Activated naive CD8-positive, alpha-beta T cell (primary cell): ENCODE measurements at regions not wholly inside any gene's neighbourhood (a gene's known extent, or its start where the extent isn't known, plus 50 kb on each side); places are given as distances from the start of the nearest gene placed in this dataset.

Experiments used
- H3K27ac Mint-ChIP-seq: one replicate; pipeline ENCODE4 v1.8.0; 2021; ENCODE audit warnings: mixed read lengths
- H3K27me3 Mint-ChIP-seq: one replicate; pipeline ENCODE4 v1.8.0; 2021; ENCODE audit warnings: mixed read lengths
- H3K36me3 Mint-ChIP-seq: one replicate; pipeline ENCODE4 v1.8.0; 2021; ENCODE audit warnings: mixed read lengths
- H3K4me1 Mint-ChIP-seq: one replicate; pipeline ENCODE4 v1.8.0; 2021; ENCODE audit warnings: low read depth, mixed read lengths
- H3K4me3 Mint-ChIP-seq: one replicate; pipeline ENCODE4 v1.8.0; 2021; ENCODE audit warnings: mild to moderate bottlenecking, mixed read lengths
- H3K9me3 Mint-ChIP-seq: one replicate; pipeline ENCODE4 v1.8.0; 2021; ENCODE audit warnings: low read depth, mixed read lengths

DNA sequence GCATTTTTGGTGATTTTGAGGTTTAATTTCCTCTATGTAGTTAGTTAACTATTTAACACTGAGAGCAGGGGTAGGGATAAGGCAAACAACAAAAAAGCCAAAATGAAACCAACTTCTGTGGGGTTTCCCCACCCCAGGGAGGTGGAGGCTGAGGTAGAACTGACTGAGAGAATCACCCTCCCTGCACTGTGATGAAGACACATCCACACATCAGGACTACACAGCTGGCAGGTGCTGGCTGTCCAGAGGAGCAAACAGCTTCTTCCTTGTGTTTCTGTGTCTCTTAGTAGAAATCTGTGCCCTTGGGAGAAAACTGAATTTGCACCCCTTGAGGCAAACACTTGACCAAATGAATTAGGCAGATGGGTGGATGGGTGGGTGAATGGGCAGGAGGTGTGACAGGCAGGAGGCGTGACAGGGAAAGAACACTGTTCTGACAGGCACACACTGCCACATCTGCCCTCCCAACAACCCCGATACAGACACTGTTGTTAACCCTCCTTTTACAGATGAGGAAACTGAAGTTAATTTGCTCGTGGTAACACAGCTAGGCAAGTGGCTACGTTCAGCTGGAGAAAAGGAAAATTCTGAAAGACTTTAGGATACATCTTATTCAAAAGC lies 62.9 kb upstream of the AMZ2 start:
- Mint-ChIP-seq H3K27me3 (no peaks in the 10 kb centered on the region), H3K27ac (peak overlapping the region; percentile 62), H3K4me3 (peak overlapping the region; percentile 66), H3K4me1 (peaks cover 56% of the 10 kb centered on the region), H3K36me3 (no peaks in the 10 kb centered on the region), H3K9me3 (no peaks in the 10 kb centered on the region)

- no peaks in the 10 kb centered on the region for H3K36me3 Mint-ChIP-seq
- peak overlapping the region; percentile 10 for H3K4me3 Mint-ChIP-seq
- no peak overlapping the region for H3K27ac Mint-ChIP-seq
- peaks cover 49% of the 10 kb centered on the region for H3K4me1 Mint-ChIP-seq
- H3K27me3 Mint-ChIP-seq: no peaks in the 10 kb centered on the region
- no peaks in the 10 kb centered on the region for H3K9me3 Mint-ChIP-seq
Measured at GRCh38 chr17:68185820-68186219, 62.0 kb upstream of the AMZ2 start.

DNA sequence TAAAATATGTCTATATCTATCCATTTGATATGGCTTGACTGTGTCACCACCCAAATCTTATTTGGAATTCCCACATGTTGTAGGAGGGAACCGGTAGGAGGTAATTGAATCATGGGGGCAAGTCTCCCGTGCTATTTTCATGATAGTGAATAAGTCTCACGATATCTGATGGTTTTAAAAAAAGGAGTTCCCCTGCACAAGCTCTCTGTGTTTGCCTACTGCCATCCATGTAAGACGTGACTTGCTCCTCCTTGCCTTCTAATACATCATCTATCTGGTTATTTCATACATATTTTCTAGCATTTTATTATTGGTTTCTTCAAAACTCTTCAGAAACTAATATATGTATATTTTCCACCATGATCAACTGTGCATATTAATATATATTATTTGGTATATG lies 57.3 kb upstream of the AMZ2 start:
- H3K27ac Mint-ChIP-seq: no peak overlapping the region
- H3K4me1 Mint-ChIP-seq: peaks cover 8% of the 10 kb centered on the region

GRCh38 chr17:68195667-68196393 lies 52.0 kb upstream of the AMZ2 start:
- H3K4me3 Mint-ChIP-seq: peak overlapping the region; percentile 72
- peaks cover 14% of the 10 kb centered on the region for H3K4me1 Mint-ChIP-seq
- no peaks in the 10 kb centered on the region for H3K9me3 Mint-ChIP-seq
- H3K27ac Mint-ChIP-seq: no peak overlapping the region
- no peaks in the 10 kb centered on the region for H3K36me3 Mint-ChIP-seq
- H3K27me3 Mint-ChIP-seq: peaks cover 7% of the 10 kb centered on the region

More for the DNA sequence above, 57.3 kb upstream of the AMZ2 start:
- no peak overlapping the region for H3K4me3 Mint-ChIP-seq
- H3K36me3 Mint-ChIP-seq: no peaks in the 10 kb centered on the region
- H3K9me3 Mint-ChIP-seq: no peaks in the 10 kb centered on the region
- peaks cover 3% of the 10 kb centered on the region for H3K27me3 Mint-ChIP-seq

DNA sequence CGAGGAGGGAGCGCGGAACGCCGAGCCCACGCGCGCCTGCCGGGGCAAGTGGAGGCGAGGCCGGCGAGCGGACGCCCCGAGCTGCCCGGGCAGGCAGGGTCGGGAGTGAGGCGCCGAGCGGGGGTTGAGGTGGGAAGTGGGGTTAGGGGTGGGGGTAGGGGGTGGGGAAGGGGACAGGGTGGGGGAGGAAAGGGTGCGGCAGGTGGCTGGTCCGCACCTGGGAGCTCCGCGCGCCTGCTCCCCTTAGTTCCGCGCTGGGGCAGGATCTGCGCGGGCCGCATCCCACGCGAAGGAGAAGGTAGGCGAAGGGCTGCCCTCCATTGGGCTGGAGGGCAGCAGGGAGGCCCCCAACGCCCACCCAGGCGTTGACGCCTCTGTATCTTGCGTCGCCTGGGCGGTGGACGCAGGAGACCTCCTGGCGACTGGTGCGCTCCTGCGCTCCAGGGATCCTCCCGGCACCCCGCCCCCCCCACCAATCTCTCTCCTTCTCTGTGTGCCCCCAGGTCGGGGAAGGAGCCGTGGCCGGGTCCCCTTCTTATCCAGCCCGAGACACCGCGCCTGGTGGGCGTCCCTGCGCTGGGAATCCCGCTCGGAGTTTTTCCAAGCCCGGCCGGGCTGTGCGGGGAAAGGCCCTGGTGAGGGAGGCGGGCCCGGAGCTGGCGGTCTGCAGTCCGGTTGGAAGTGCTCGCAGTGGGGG lies 51.3 kb upstream of the AMZ2 start:
- no peak overlapping the region for H3K27ac Mint-ChIP-seq
- peaks cover 7% of the 10 kb centered on the region for H3K27me3 Mint-ChIP-seq
- peak overlapping the region; percentile 72 for H3K4me3 Mint-ChIP-seq

DNA sequence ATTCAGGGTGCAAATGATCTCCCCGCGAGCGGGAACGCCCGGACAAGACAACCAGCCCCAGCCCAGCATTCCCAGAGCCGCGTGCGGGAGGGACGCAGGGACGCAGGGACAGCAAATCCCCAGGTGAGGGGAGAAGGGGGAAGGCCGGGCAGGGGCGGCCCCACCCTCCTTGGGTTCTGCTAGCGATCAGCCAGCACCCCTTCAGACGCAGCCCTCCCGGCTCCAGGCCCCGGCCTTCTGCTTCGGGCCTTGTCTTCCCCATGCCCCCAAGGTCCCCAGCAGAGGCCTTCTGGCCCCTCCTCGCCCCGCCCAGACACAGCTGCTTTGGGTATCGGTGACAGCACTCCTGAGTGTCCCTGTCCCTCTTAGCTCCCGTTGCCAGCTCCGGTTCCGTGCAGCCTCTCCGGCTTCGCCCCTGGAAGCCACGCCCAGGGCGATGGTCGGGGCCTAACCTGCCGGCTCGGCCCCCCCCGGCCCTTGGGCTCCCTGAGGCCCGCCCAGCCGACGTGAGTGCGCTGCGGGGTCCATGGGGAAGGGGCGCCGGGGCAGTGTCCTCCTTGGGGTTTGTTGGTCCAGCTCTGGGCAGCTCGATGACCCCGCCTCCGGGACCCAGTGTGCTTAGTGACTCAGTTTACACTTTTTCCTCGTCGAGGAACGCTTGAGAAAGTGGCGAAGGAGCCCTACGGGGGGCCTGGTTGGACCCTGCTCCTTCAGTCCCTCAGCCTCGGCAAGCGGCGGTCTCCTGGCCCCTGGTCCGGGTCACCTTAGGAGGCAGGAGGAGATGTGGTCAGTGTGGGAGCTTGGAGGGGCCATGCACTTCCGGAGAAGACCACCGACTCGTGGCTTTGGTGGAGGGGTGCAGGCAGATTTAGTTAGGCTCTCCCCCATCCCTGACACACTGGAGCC lies 50.5 kb upstream of the AMZ2 start:
- no peak overlapping the region for H3K27ac Mint-ChIP-seq

More for the DNA sequence above, 51.3 kb upstream of the AMZ2 start:
- Mint-ChIP-seq H3K9me3 (no peaks in the 10 kb centered on the region), H3K36me3 (no peaks in the 10 kb centered on the region), H3K4me1 (peaks cover 14% of the 10 kb centered on the region)

DNA sequence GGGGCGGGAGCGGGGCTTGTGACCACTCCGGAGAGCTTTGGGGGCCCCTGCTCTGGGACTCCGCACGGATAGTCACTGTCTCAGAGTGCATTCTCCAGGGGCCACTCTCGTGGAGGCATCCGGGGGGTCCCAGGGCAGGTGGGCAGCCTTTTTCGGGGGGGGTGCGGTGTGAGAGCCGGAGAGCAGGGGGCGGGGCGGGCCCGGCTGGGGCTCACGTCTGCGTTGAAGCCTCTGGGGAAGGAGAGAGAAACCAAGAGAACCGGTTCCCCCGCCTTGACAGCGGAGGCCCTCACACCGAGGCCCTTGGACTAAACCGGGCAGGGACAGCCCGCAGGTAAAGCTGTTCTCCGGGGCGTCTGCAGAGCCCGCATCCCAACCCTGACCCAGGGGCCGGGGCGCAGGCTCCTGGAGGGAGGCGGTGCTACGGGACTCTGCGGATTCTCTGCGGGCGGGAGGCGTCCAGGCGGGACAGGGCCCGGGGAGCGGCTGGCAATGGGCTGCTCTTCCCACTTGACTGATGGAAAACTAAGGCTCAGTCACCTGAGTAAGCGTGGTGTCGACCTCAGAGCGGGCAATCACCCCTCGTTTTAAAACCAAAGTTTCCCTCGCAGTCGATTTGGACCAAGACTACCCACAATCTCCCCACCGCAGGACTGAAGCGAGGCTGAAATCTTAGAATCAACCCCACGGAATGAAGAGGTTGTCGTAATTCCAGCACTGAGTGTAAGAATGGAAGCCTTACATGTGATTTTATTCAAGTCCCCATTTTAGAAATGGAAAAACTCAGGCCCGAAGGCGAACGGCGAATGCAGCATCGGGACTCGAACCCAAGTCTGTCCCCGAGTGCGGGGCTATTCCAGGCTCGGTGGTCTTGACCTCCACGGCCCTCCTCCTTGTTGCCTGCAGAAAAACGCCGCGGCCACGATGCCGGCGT lies 49.6 kb upstream of the AMZ2 start:
- no peaks in the 10 kb centered on the region for H3K36me3 Mint-ChIP-seq
- H3K27me3 Mint-ChIP-seq: peaks cover 7% of the 10 kb centered on the region
- H3K4me1 Mint-ChIP-seq: peaks cover 18% of the 10 kb centered on the region
- H3K4me3 Mint-ChIP-seq: peak overlapping the region; percentile 73
- H3K27ac Mint-ChIP-seq: no peak overlapping the region
- H3K9me3 Mint-ChIP-seq: no peaks in the 10 kb centered on the region

More for the DNA sequence above, 50.5 kb upstream of the AMZ2 start:
- no peaks in the 10 kb centered on the region for H3K36me3 Mint-ChIP-seq
- no peaks in the 10 kb centered on the region for H3K9me3 Mint-ChIP-seq
- peaks cover 7% of the 10 kb centered on the region for H3K27me3 Mint-ChIP-seq
- H3K4me3 Mint-ChIP-seq: peak overlapping the region; percentile 73
- peaks cover 14% of the 10 kb centered on the region for H3K4me1 Mint-ChIP-seq
